Neural crest cell (in vitro differentiated cells): ENCODE measurements at regions not wholly inside any gene's neighbourhood (a gene's known extent, or its start where the extent isn't known, plus 50 kb on each side); places are given as distances from the start of the nearest gene placed in this dataset.

ENCODE experiments used
- DNase-seq: peaks from one replicate; pipeline ENCODE4 v3.0.0; 2021; ENCODE audit warnings: low read depth, mixed read lengths, low spot score
- H3K27ac Mint-ChIP-seq: one replicate; pipeline ENCODE4 v1.8.0; 2021; ENCODE audit warnings: mild to moderate bottlenecking, mixed read lengths; ENCODE audit not compliant: unreplicated experiment
- H3K27me3 Mint-ChIP-seq: 2 replicates; pipeline ENCODE4 v1.8.0; 2021; ENCODE audit warnings: low read depth, mild to moderate bottlenecking, mixed read lengths
- H3K36me3 Mint-ChIP-seq: 2 replicates; pipeline ENCODE4 v1.8.0; 2021; ENCODE audit warnings: low read depth, mild to moderate bottlenecking, mixed read lengths
- H3K4me1 Mint-ChIP-seq: 2 replicates; pipeline ENCODE4 v1.8.0; 2021; ENCODE audit warnings: mixed read lengths
- H3K4me3 Mint-ChIP-seq: one replicate; pipeline ENCODE4 v1.8.0; 2021; ENCODE audit warnings: mild to moderate bottlenecking, mixed read lengths
- H3K9me3 Mint-ChIP-seq: 2 replicates; pipeline ENCODE4 v1.8.0; 2021; ENCODE audit warnings: mixed read lengths
- CTCF ChIP-seq: fragments of 200-600 bp; sonication (generic); conservative IDR thresholded peaks from 2 replicates; pipeline ENCODE4 v1.5.0; 2021; ENCODE audit warnings: antibody characterized with exemption, mild to moderate bottlenecking

- no peak overlapping the region for H3K4me3 Mint-ChIP-seq
- H3K36me3 Mint-ChIP-seq = no peaks in the 10 kb centered on the region
- no peak for DNase-seq
- H3K4me1 Mint-ChIP-seq = peaks cover 3% of the 10 kb centered on the region
- H3K9me3 Mint-ChIP-seq = no peaks in the 10 kb centered on the region
- H3K27me3 Mint-ChIP-seq = no peaks in the 10 kb centered on the region
- TF ChIP-seq CTCF = no peak
- no peak overlapping the region for H3K27ac Mint-ChIP-seq
These were observed 75.4 kb downstream of the MARCHF4 start for GRCh38 chr2:216296856-216297255.

- DNase-seq = no peak
- Mint-ChIP-seq H3K4me3 (no peak overlapping the region), H3K27ac (no peak overlapping the region), H3K27me3 (no peaks in the 10 kb centered on the region), H3K36me3 (no peaks in the 10 kb centered on the region), H3K9me3 (no peaks in the 10 kb centered on the region), H3K4me1 (no peaks in the 10 kb centered on the region)
- no peak for TF ChIP-seq CTCF
These were observed 78.0 kb downstream of the MARCHF4 start for GRCh38 chr2:216294305-216294704.

- Mint-ChIP-seq H3K36me3 (no peaks in the 10 kb centered on the region), H3K4me1 (no peaks in the 10 kb centered on the region), H3K27ac (no peak overlapping the region), H3K9me3 (no peaks in the 10 kb centered on the region), H3K27me3 (no peaks in the 10 kb centered on the region), H3K4me3 (no peak overlapping the region)
- no peak for DNase-seq
- no peak for TF ChIP-seq CTCF
These were observed 78.4 kb downstream of the MARCHF4 start for GRCh38 chr2:216293883-216294282.

- H3K4me3 Mint-ChIP-seq = no peak overlapping the region
- H3K4me1 Mint-ChIP-seq = peaks cover 9% of the 10 kb centered on the region
- no peak for DNase-seq
- peak overlapping the region; percentile 16 for H3K27ac Mint-ChIP-seq
- no peaks in the 10 kb centered on the region for H3K9me3 Mint-ChIP-seq
- no peaks in the 10 kb centered on the region for H3K36me3 Mint-ChIP-seq
- no peaks in the 10 kb centered on the region for H3K27me3 Mint-ChIP-seq
- no peak for TF ChIP-seq CTCF
These were observed 79.4 kb downstream of the MARCHF4 start for GRCh38 chr2:216292886-216293301.

- Mint-ChIP-seq H3K4me1 (peaks cover 11% of the 10 kb centered on the region), H3K27me3 (no peaks in the 10 kb centered on the region), H3K27ac (peak overlapping the region; percentile 16), H3K9me3 (no peaks in the 10 kb centered on the region), H3K36me3 (no peaks in the 10 kb centered on the region), H3K4me3 (no peak overlapping the region)
- no peak for DNase-seq
- TF ChIP-seq CTCF = no peak
These were observed 79.8 kb downstream of the MARCHF4 start for GRCh38 chr2:216292475-216292874.

GRCh38 chr2:216289470-216289869, 82.8 kb downstream of the MARCHF4 start:
- TF ChIP-seq CTCF = no peak
- Mint-ChIP-seq H3K4me1 (peaks cover 30% of the 10 kb centered on the region), H3K4me3 (no peak overlapping the region), H3K9me3 (no peaks in the 10 kb centered on the region), H3K27ac (no peak overlapping the region), H3K36me3 (no peaks in the 10 kb centered on the region), H3K27me3 (no peaks in the 10 kb centered on the region)
- no peak for DNase-seq
